ENCODE measurements at regions not wholly inside any gene's neighbourhood (a gene's known extent, or its start where the extent isn't known, plus 50 kb on each side); places are given as distances from the start of the nearest gene placed in this dataset.
A peak's percentile ranks its signal among the peaks of the same experiment; 100 is the strongest.

DNA sequence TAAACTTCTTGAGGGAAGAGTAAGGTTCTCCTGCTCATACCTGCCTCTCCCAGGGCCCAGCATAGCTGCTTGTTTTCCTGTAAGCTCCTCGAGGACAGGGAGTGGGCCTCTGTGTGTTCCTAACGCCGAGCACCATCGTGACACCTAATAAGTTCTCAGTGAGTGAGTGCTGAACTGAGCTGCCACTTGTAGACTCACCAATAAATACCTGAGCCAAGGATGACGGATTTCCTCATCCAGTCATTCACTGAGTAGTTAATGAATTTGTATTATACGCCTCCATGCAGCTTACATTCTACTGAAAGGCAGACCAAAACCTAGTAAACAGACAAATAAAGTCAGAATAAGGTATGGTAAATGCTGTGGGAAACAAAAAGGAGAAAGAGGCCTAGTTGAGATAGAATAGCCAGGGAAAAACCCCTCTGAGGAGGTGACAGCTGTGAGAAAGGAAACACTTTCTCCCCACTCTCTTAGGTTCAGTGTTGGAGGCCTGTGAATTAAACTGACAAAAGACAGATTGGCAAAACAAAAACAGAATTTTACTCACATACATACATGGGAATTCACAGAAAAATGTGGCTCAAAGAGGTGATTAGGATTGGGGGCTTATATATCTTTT lies 138.6 kb downstream of the B3GNT2 start:
- DNase-seq (ENCODE audit: low spot score) (no peak), ATAC-seq (no peak)
- H3K27ac Mint-ChIP-seq: peak overlapping the region; percentile 12

DNA sequence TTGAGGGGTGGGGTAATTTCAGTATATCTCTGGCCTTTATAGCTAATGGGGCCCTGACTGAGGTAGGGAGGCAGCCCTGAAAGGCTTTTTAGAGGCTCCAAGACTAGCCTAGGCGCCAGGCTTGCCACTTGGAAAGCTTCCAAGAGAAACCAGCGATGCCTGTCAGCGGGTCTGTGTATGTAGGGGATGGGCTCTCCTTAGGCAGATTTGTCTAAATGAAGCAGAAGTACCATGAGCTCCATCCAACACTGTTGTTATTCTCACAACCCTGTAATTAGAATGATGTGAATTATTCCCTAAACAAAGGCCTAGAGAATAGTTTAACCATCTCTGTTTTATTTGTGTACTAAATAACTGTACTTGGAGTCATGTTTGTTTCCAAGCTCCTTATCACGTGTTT lies 138.1 kb downstream of the B3GNT2 start:
- Mint-ChIP-seq H3K4me1 (peaks cover 52% of the 10 kb centered on the region), H3K27me3 (ENCODE audit: low read depth) (no peaks in the 10 kb centered on the region), H3K9me3 (peaks cover 10% of the 10 kb centered on the region), H3K27ac (peak overlapping the region; percentile 12), H3K36me3 (peaks cover 10% of the 10 kb centered on the region), H3K4me3 (no peak overlapping the region)
- ATAC-seq: no peak
- ChIA-PET POLR2A (interaction anchor here (0.7 kb wide), 1 partner anchor 13 kb away, joined by 3 read pairs; no protein-coding TSS in a partner anchor), CTCF (no interaction called here)
- DNase-seq (ENCODE audit: low spot score): no peak
- TF ChIP-seq TCF7 (CRISPR knock-in tag; IDR thresholded peaks at IDR 0.05; ENCODE audit: low read depth) (no peak), GTF2I (CRISPR knock-in tag; conservative IDR thresholded peaks at IDR 0.05) (no peak), ZNF232 (CRISPR knock-in tag; IDR thresholded peaks at IDR 0.05) (no peak)

More for the DNA sequence above, 138.6 kb downstream of the B3GNT2 start:
- no peak overlapping the region for H3K4me3 Mint-ChIP-seq
- peaks cover 10% of the 10 kb centered on the region for H3K9me3 Mint-ChIP-seq
- TF ChIP-seq, protein P1, sequence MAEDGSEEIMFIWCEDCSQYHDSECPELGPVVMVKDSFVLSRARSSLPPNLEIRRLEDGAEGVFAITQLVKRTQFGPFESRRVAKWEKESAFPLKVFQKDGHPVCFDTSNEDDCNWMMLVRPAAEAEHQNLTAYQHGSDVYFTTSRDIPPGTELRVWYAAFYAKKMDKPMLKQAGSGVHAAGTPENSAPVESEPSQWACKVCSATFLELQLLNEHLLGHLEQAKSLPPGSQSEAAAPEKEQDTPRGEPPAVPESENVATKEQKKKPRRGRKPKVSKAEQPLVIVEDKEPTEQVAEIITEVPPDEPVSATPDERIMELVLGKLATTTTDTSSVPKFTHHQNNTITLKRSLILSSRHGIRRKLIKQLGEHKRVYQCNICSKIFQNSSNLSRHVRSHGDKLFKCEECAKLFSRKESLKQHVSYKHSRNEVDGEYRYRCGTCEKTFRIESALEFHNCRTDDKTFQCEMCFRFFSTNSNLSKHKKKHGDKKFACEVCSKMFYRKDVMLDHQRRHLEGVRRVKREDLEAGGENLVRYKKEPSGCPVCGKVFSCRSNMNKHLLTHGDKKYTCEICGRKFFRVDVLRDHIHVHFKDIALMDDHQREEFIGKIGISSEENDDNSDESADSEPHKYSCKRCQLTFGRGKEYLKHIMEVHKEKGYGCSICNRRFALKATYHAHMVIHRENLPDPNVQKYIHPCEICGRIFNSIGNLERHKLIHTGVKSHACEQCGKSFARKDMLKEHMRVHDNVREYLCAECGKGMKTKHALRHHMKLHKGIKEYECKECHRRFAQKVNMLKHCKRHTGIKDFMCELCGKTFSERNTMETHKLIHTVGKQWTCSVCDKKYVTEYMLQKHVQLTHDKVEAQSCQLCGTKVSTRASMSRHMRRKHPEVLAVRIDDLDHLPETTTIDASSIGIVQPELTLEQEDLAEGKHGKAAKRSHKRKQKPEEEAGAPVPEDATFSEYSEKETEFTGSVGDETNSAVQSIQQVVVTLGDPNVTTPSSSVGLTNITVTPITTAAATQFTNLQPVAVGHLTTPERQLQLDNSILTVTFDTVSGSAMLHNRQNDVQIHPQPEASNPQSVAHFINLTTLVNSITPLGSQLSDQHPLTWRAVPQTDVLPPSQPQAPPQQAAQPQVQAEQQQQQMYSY (CRISPR knock-in tag; IDR thresholded peaks at IDR 0.05): no peak
- TF ChIP-seq ZBTB43 (CRISPR knock-in tag; IDR thresholded peaks at IDR 0.05): no peak
- no peak for TF ChIP-seq PREB (CRISPR knock-in tag; IDR thresholded peaks at IDR 0.05; ENCODE audit: borderline replicate concordance)
- TF ChIP-seq, protein P2, sequence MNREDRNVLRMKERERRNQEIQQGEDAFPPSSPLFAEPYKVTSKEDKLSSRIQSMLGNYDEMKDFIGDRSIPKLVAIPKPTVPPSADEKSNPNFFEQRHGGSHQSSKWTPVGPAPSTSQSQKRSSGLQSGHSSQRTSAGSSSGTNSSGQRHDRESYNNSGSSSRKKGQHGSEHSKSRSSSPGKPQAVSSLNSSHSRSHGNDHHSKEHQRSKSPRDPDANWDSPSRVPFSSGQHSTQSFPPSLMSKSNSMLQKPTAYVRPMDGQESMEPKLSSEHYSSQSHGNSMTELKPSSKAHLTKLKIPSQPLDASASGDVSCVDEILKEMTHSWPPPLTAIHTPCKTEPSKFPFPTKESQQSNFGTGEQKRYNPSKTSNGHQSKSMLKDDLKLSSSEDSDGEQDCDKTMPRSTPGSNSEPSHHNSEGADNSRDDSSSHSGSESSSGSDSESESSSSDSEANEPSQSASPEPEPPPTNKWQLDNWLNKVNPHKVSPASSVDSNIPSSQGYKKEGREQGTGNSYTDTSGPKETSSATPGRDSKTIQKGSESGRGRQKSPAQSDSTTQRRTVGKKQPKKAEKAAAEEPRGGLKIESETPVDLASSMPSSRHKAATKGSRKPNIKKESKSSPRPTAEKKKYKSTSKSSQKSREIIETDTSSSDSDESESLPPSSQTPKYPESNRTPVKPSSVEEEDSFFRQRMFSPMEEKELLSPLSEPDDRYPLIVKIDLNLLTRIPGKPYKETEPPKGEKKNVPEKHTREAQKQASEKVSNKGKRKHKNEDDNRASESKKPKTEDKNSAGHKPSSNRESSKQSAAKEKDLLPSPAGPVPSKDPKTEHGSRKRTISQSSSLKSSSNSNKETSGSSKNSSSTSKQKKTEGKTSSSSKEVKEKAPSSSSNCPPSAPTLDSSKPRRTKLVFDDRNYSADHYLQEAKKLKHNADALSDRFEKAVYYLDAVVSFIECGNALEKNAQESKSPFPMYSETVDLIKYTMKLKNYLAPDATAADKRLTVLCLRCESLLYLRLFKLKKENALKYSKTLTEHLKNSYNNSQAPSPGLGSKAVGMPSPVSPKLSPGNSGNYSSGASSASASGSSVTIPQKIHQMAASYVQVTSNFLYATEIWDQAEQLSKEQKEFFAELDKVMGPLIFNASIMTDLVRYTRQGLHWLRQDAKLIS (CRISPR knock-in tag; IDR thresholded peaks at IDR 0.05; ENCODE audit: borderline replicate concordance): no peak
- TF ChIP-seq GABPB1 (CRISPR knock-in tag; IDR thresholded peaks at IDR 0.05): no peak
- H3K36me3 Mint-ChIP-seq: peaks cover 10% of the 10 kb centered on the region
- ChIA-PET CTCF (interaction anchor here (0.5 kb wide), 1 partner anchor 11 kb away, joined by 3 read pairs; no protein-coding TSS in a partner anchor), POLR2A (no interaction called here)
- H3K27me3 Mint-ChIP-seq (ENCODE audit: low read depth): no peaks in the 10 kb centered on the region
- H3K4me1 Mint-ChIP-seq: peaks cover 47% of the 10 kb centered on the region

- Mint-ChIP-seq H3K36me3 (peaks cover 32% of the 10 kb centered on the region), H3K9me3 (peaks cover 27% of the 10 kb centered on the region), H3K4me1 (peaks cover 77% of the 10 kb centered on the region), H3K27me3 (ENCODE audit: low read depth) (no peaks in the 10 kb centered on the region), H3K4me3 (no peak overlapping the region), H3K27ac (no peak overlapping the region)
- no peak for ATAC-seq
- DNase-seq (ENCODE audit: low spot score): no peak
- TF ChIP-seq MXD4 (CRISPR knock-in tag; IDR thresholded peaks at IDR 0.05; ENCODE audit: borderline replicate concordance) (no peak), STAT6 (CRISPR knock-in tag; conservative IDR thresholded peaks at IDR 0.05; ENCODE audit: low read depth) (no peak), FOXP1 (CRISPR knock-in tag; IDR thresholded peaks at IDR 0.05; ENCODE audit: borderline replicate concordance) (no peak)
- ChIA-PET CTCF (interaction anchor here (1.2 to 1.5 kb wide), 2 partner anchors 33 to 80 kb away, joined by 3 to 4 read pairs; no protein-coding TSS in a partner anchor), POLR2A (interaction anchor here (0.6 kb wide), 1 partner anchor 44 kb away, joined by 3 read pairs; no protein-coding TSS in a partner anchor)
Measured at GRCh38 chr2:62330959-62331358, 135.0 kb downstream of the B3GNT2 start.

All from WTC11 (cell line).